ENCODE measurements at regions not wholly inside any gene's neighbourhood (a gene's known extent, or its start where the extent isn't known, plus 50 kb on each side); places are given as distances from the start of the nearest gene placed in this dataset.
"Not testable (repeated sequence)": the region's sequence is repeated elsewhere in the genome, so short reads cannot be mapped to it uniquely, and the experiment has no call there.

GRCh38 chr16:29139901-29140855 lies 155.3 kb downstream of the LAT start:
- DNase-seq = not testable (repeated sequence)

GRCh38 chr16:29139261-29139802 lies 154.5 kb downstream of the LAT start:
- no peak for DNase-seq

GRCh38 chr16:29138698-29139097 lies 153.8 kb downstream of the LAT start:
- DNase-seq = not testable (repeated sequence)

- DNase-seq = not testable (repeated sequence)
Measured at GRCh38 chr16:29137894-29138662, 153.2 kb downstream of the LAT start.

DNA sequence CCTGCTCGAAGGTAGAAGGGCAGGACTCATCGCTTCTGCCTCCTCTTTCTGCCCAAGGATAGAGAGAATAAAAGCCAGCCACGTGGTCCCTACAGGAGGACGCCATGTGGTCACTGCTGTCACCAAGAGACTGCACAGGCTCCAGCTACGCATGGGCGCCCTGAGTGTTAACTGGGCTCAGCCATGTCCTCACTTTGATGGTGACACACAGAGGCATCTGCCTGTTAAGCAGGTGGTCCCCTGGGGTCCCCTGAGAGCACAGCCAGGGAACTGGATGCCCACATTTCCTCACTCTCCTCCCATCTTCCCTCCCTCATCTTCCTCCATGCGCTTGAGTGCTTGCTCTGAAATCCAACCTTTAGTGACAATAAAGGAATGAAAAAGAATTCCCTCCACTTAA lies 152.6 kb downstream of the LAT start:
- not testable (repeated sequence) for DNase-seq

DNA sequence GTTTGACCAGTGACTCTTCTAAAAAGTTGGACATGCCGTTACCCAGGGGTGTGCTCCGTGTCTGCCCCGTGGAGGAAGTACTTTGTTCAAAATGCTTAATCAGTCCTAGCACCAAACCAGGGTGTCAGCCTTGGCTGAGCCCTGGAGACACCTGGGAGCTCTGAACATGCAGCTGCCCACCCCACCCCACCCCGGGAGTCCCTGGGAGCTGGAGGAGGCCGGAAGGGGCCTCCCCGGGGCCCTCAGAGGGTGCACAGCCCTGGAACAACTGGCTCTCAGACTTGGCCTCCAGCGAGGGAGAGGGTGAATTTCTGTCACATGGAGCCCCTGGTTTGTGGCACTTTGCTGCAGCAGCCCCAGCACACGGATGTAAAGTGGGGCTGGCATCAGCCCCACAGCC lies 152.1 kb downstream of the LAT start:
- DNase-seq = not testable (repeated sequence)

DNA sequence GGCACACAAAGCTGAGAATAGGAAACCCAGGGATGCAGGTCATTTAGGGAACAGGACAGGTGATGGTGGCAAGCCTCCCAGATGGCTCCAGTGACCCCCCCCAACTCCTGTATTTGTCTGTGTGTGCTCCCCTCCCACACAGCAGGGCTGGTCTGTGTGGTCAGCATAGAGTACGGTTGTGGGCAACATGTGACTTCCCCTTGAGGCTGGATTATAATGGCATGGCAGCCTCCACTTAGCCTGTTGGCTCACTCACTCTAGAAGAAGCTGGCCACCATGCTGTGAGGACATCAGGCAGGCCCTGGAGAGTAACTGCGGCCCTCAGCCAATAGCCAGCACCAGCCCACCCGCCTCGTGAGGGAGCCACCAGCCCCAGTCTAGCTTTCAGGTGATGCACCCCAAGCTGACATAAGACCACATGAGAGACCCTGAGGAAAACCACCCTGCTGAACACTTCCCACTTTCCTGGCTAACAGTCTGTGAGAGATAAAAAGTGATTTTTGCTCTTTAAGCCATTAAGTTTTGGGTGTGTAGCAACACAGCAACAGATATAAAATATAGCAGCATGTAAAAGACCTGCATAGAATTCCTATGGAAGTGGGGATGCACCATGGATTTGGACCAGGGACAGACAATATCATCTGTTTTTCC lies 151.3 kb downstream of the LAT start:
- not testable (repeated sequence) for DNase-seq

DNA sequence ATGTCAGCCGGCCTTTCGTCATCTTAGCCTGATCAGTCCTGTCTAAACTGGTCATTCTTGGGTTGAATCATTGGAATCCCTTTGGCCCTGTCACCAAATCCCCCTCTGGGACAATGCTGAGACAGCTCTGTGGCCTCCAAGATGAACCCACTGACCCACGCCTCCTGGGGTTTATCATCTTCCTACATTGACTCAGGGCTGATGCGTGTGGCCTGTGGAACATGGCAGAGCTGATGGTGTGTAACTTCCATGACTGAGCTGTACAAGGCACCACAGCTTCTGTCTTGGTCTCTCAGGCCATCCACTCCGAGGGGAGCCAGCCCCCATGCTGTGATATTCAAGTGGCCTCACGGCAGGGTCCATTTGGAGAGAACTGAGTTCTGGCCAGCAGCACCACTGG lies 150.2 kb downstream of the LAT start:
- DNase-seq = not testable (repeated sequence)

DNA sequence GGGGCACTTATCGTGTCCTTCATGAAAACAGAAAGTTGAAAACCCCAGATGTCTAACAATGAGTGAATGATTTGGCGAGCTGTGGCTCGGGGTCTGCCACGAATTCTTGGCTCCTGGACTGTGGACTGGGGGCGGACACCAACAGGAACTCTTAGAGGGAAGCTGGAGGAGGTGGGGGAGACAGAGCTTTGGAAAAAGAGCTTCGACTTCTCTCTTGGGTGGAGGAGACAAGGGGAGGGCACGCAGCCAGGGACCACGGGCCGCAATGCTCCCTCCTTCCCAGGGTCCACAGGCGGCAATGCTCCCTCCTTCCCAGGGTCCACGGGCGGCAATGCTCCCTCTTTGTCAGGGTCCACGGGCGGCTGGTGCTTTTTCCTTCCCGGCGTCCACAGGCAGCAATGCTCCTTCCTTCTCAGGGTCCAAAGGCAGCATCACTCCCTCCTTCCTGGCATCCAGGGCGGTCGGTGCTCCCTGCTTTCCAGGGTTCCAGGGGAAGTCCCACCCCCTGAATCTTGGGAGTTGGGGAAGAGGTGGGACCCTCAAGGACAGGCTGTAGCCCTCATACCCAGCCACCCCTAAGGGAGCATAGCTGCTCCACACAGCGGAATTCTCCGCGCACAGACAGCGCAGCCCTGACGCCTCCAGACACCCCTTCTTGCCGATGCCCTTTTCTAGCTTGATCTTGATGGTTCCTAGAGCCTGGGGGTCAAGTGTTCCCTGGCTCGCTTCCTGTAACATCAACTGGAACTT lies 149.0 kb downstream of the LAT start:
- not testable (repeated sequence) for DNase-seq

GRCh38 chr16:29132869-29133268 lies 148.0 kb downstream of the LAT start:
- not testable (repeated sequence) for DNase-seq

GRCh38 chr16:29132444-29132843 lies 147.6 kb downstream of the LAT start:
- DNase-seq = not testable (repeated sequence)

GRCh38 chr16:29130901-29131851 lies 146.3 kb downstream of the LAT start:
- not testable (repeated sequence) for DNase-seq

DNA sequence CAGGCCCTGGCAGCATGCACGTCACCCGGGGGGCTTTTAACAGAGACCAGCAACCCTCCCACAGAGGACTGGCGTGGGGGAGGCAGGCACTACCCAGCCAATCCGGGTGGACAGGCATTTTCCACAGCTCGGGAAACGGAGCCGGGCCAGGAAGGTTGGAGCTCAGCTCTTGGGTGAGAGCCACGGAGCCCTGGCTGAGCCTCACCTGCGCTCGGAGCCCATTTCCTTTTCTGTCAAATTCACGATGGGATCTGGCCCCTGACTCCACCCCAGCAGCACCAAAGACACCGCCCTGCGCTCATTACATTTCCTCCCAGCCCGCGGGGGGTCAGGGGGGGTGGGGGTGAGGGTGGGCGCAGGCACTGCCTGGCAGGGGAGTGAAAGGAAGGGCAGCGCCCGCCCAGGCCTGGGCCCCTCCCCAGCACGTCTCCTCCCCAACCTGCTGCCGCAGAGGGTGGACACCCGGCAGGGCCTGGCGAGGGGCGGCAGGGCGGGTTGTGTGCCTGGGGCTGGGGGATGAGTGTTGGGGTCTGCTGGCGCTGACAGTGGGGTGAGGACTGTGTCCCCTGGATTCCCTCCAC lies 145.4 kb downstream of the LAT start:
- DNase-seq = not testable (repeated sequence)

GRCh38 chr16:29129458-29130038 lies 144.7 kb downstream of the LAT start:
- not testable (repeated sequence) for DNase-seq

GRCh38 chr16:29128732-29129457 lies 144.0 kb downstream of the LAT start:
- DNase-seq = not testable (repeated sequence)

GRCh38 chr16:29127806-29128420 lies 143.1 kb downstream of the LAT start:
- not testable (repeated sequence) for DNase-seq

DNA sequence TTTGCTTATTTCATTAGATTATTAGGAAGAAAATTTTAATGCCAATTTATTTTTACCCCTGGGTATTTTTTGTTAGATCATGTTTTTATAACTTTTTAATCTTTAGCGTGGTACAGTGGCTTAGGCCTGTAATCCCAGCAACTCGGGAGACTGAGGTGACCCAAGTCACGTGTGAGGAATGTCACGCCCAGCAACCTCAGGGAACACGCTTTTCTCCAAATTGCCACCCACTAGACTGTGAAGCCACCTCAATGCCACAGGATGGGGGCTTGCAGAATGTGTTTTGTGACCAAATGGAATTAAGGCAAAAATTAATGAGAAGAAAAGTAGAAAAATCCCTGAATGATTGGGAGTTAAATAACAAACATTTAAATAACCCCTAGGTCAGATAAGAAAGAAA lies 141.8 kb downstream of the LAT start:
- DNase-seq = no peak

- no peak for DNase-seq
Measured at GRCh38 chr16:29126057-29126494, 141.2 kb downstream of the LAT start.

GRCh38 chr16:29124828-29125227 lies 140.0 kb downstream of the LAT start:
- no peak for DNase-seq

All from DMS79 treated with DMSO at 0.1 percent for 48 hours (cell line).